ENCODE measurements at regions not wholly inside any gene's neighbourhood (a gene's known extent, or its start where the extent isn't known, plus 50 kb on each side); places are given as distances from the start of the nearest gene placed in this dataset.

- ChIA-PET CTCF (no interaction called here), POLR2A (no interaction called here)
- DNase-seq (no peak), ATAC-seq (no peak)
- Mint-ChIP-seq H3K4me3 (no peak overlapping the region), H3K27me3 (no peaks in the 10 kb centered on the region), H3K36me3 (ENCODE audit: low read depth) (no peaks in the 10 kb centered on the region), H3K4me1 (ENCODE audit: low read depth) (no peaks in the 10 kb centered on the region), H3K27ac (no peak overlapping the region), H3K9me3 (peaks cover 3% of the 10 kb centered on the region)
- intact Hi-C loops (cut with micrococcal nuclease), result no loop called here
- no peak for TF ChIP-seq CTCF (IDR thresholded peaks at IDR 0.05)
Measured at GRCh38 chr18:43855376-43855775, 578.1 kb upstream of the SYT4 start.

- Mint-ChIP-seq H3K4me3 (no peak overlapping the region), H3K9me3 (no peaks in the 10 kb centered on the region), H3K4me1 (ENCODE audit: low read depth) (no peaks in the 10 kb centered on the region), H3K27ac (no peak overlapping the region), H3K36me3 (ENCODE audit: low read depth) (no peaks in the 10 kb centered on the region), H3K27me3 (no peaks in the 10 kb centered on the region)
- intact Hi-C loops (cut with micrococcal nuclease), result no loop called here
- ChIA-PET POLR2A (no interaction called here), CTCF (no interaction called here)
- ATAC-seq (no peak), DNase-seq (no peak)
- no peak for TF ChIP-seq CTCF (IDR thresholded peaks at IDR 0.05)
Measured at GRCh38 chr18:43863180-43863579, 585.9 kb upstream of the SYT4 start.

GRCh38 chr18:43866696-43867095, 589.4 kb upstream of the SYT4 start:
- intact Hi-C loops (cut with micrococcal nuclease), result no loop called here
- no peak overlapping the region for H3K4me3 Mint-ChIP-seq

GRCh38 chr18:43868497-43868995, 591.3 kb upstream of the SYT4 start:
- Mint-ChIP-seq H3K4me1 (ENCODE audit: low read depth) (no peaks in the 10 kb centered on the region), H3K9me3 (peaks cover 3% of the 10 kb centered on the region), H3K27ac (no peak overlapping the region), H3K4me3 (no peak overlapping the region), H3K27me3 (no peaks in the 10 kb centered on the region), H3K36me3 (ENCODE audit: low read depth) (no peaks in the 10 kb centered on the region)
- DNase-seq (no peak), ATAC-seq (no peak)
- no peak for TF ChIP-seq CTCF (IDR thresholded peaks at IDR 0.05)
- POLR2A ChIA-PET, result no interaction called here
- CTCF ChIA-PET, result no interaction called here
- intact Hi-C loops (cut with micrococcal nuclease), result no loop called here

More at GRCh38 chr18:43866696-43867095, 589.4 kb upstream of the SYT4 start:
- Mint-ChIP-seq H3K27me3 (no peaks in the 10 kb centered on the region), H3K36me3 (ENCODE audit: low read depth) (no peaks in the 10 kb centered on the region), H3K4me1 (ENCODE audit: low read depth) (no peaks in the 10 kb centered on the region), H3K9me3 (peaks cover 3% of the 10 kb centered on the region), H3K27ac (no peak overlapping the region)
- CTCF ChIA-PET, result no interaction called here
- TF ChIP-seq CTCF (IDR thresholded peaks at IDR 0.05), result no peak
- no peak for DNase-seq
- POLR2A ChIA-PET, result no interaction called here
- ATAC-seq, result no peak

- peaks cover 3% of the 10 kb centered on the region for H3K9me3 Mint-ChIP-seq
- H3K4me1 Mint-ChIP-seq (ENCODE audit: low read depth), result no peaks in the 10 kb centered on the region
- intact Hi-C loops (cut with micrococcal nuclease), result no loop called here
- no peak for TF ChIP-seq CTCF (IDR thresholded peaks at IDR 0.05)
- no peak overlapping the region for H3K4me3 Mint-ChIP-seq
- ChIA-PET POLR2A (no interaction called here), CTCF (no interaction called here)
- no peaks in the 10 kb centered on the region for H3K27me3 Mint-ChIP-seq
- DNase-seq (no peak), ATAC-seq (no peak)
- no peak overlapping the region for H3K27ac Mint-ChIP-seq
- H3K36me3 Mint-ChIP-seq (ENCODE audit: low read depth), result no peaks in the 10 kb centered on the region
Measured at GRCh38 chr18:43869451-43870008, 592.2 kb upstream of the SYT4 start.

Measured in activated CD8-positive, alpha-beta T cell treated with anti-CD3 and anti-CD28 coated beads for 36 hours (primary cell).